ENCODE measurements at regions not wholly inside any gene's neighbourhood (a gene's known extent, or its start where the extent isn't known, plus 50 kb on each side); places are given as distances from the start of the nearest gene placed in this dataset.

GRCh38 chr10:128701837-128702236, 575.6 kb upstream of the MKI67 start:
- Histone ChIP-seq H3K27me3 (ENCODE audit: control insufficient read depth in 2 of 2, insufficient read depth in 2 of 2, low read length in 2 of 2) (peaks cover 5 to 16% of the 10 kb centered on the region in 2 experiments; a peak in 3 of 5 replicates), H3K4me2 (ENCODE audit: insufficient read depth, low read length) (no peak overlapping the region), H4K20me1 (replicated peaks; ENCODE audit: control insufficient read depth, insufficient read depth, low read length) (no peaks in the 10 kb centered on the region), H3K79me2 (ENCODE audit: control insufficient read depth, insufficient read depth, low read length) (no peaks in the 10 kb centered on the region), H3K36me3 (ENCODE audit: control insufficient read depth, insufficient read depth, low read length) (no peaks in the 10 kb centered on the region), H3K4me3 (no peak overlapping the region), H3K4me1 (replicated peaks in 1 of 2; ENCODE audit: control insufficient read depth in 2 of 2, insufficient read depth in 2 of 2, low read length in 2 of 2) (no peaks in the 10 kb centered on the region), H3K9me3 (replicated peaks; ENCODE audit: control insufficient read depth, insufficient read depth, low read depth, low read length) (no peaks in the 10 kb centered on the region), H3K9me1 (ENCODE audit: control insufficient read depth, insufficient read depth, low read length) (no peaks in the 10 kb centered on the region), H3K9ac (ENCODE audit: insufficient read depth in 1 of 2, low read depth in 2 of 2, low read length in 2 of 2) (no peak overlapping the region), H2AFZ (ENCODE audit: low read depth, low read length) (no peak overlapping the region), H3K27ac (ENCODE audit: extremely low read depth, low read depth, low read length) (no peak overlapping the region)
- in situ Hi-C loops (cut with MboI): no loop called here
- BruUV-seq (replicated peaks): no TSS peak
- POLR2A ChIA-PET: interaction anchor here (0.9 kb wide), 1 partner anchor 15 kb away, joined by 3 read pairs; no protein-coding TSS in a partner anchor
- intact Hi-C loops (cut with micrococcal nuclease): no loop called here
- 18% methylated on average over 1 of the region's 1 CpG for WGBS (ENCODE audit: insufficient coverage, low coverage, missing lambda C conversion rate)
- ATAC-seq (no peak), FAIRE-seq (no peak), DNase-seq (ENCODE audit: extremely low read depth in 1 of 4, low spot score in 3 of 4) (no peak)
- CTCF ChIA-PET (ENCODE audit: low intra/inter-chr PET ratio): no interaction called here
- no peak for TF ChIP-seq HES1 (IDR thresholded peaks at IDR 0.05; ENCODE audit: low read depth)
- TF ChIP-seq ZNF212 (CRISPR knock-in tag; IDR thresholded peaks at IDR 0.05): no peak
- no peak for TF ChIP-seq FOXM1 (IDR thresholded peaks at IDR 0.05; ENCODE audit: low read depth)
- TF ChIP-seq FOXM1 (CRISPR knock-in tag; IDR thresholded peaks at IDR 0.05; ENCODE audit: low read depth): no peak
- TF ChIP-seq, protein P1, sequence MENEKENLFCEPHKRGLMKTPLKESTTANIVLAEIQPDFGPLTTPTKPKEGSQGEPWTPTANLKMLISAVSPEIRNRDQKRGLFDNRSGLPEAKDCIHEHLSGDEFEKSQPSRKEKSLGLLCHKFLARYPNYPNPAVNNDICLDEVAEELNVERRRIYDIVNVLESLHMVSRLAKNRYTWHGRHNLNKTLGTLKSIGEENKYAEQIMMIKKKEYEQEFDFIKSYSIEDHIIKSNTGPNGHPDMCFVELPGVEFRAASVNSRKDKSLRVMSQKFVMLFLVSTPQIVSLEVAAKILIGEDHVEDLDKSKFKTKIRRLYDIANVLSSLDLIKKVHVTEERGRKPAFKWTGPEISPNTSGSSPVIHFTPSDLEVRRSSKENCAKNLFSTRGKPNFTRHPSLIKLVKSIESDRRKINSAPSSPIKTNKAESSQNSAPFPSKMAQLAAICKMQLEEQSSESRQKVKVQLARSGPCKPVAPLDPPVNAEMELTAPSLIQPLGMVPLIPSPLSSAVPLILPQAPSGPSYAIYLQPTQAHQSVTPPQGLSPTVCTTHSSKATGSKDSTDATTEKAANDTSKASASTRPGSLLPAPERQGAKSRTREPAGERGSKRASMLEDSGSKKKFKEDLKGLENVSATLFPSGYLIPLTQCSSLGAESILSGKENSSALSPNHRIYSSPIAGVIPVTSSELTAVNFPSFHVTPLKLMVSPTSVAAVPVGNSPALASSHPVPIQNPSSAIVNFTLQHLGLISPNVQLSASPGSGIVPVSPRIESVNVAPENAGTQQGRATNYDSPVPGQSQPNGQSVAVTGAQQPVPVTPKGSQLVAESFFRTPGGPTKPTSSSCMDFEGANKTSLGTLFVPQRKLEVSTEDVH (IDR thresholded peaks at IDR 0.05; ENCODE audit: low read depth, partially characterized antibody): no peak
- TF ChIP-seq FOXA3 (CRISPR knock-in tag; conservative IDR thresholded peaks at IDR 0.05 in 1 of 2, IDR thresholded peaks at IDR 0.05 in 1 of 2): no peak
- TF ChIP-seq ZBTB5 (IDR thresholded peaks at IDR 0.05): no peak
- no peak for TF ChIP-seq ARHGAP35 (IDR thresholded peaks at IDR 0.05; ENCODE audit: partially characterized antibody)
- TF ChIP-seq ZMIZ1 (IDR thresholded peaks at IDR 0.05; ENCODE audit: low read depth in 2 of 2, low read length in 2 of 2): no peak
- no peak for TF ChIP-seq ZSCAN29 (IDR thresholded peaks at IDR 0.05)
- no peak for TF ChIP-seq NRF1 (conservative IDR thresholded peaks at IDR 0.05 in 1 of 2, IDR thresholded peaks at IDR 0.05 in 1 of 2)

Data from K562 (cell line).